Panc1 (cell line): ENCODE measurements at regions not wholly inside any gene's neighbourhood (a gene's known extent, or its start where the extent isn't known, plus 50 kb on each side); places are given as distances from the start of the nearest gene placed in this dataset.
"Not testable (repeated sequence)": the region's sequence is repeated elsewhere in the genome, so short reads cannot be mapped to it uniquely, and the experiment has no call there.

Experiments
- POLR2AphosphoS5 ChIP-seq: IDR thresholded peaks from 2 replicates; pipeline ENCODE4 v1.6.1; 2012; ENCODE audit warnings: mild to moderate bottlenecking, low read depth, low read length, moderate library complexity
- SIN3A ChIP-seq: IDR thresholded peaks from 2 replicates; pipeline ENCODE4 v1.6.1; 2012; ENCODE audit warnings: low read depth, mild to moderate bottlenecking, low read length, moderate library complexity, borderline replicate concordance; ENCODE audit not compliant: insufficient read depth
- TCF7L2 ChIP-seq: IDR thresholded peaks from 2 replicates; pipeline ENCODE4 v1.6.1; 2011; ENCODE audit warnings: mild to moderate bottlenecking, low read depth, low read length, inconsistent platforms
- TF ChIP-seq, protein P1 (sequence below): fragments of 450-650 bp; IDR thresholded peaks from 2 replicates; pipeline ENCODE4 v1.5.1; 2017; ENCODE audit warnings: mild to moderate bottlenecking
- TF ChIP-seq, protein P2 (sequence below), 2 experiments: IDR thresholded peaks; 2 replicates each; pipeline ENCODE4 v1.6.1; 2011 to 2012; ENCODE audit warnings: low read depth in 2 of 2, control low read depth in 1 of 2, low read length in 1 of 2, mild to moderate bottlenecking in 1 of 2, moderate library complexity in 1 of 2; ENCODE audit not compliant: insufficient read depth in 1 of 2

DNA sequence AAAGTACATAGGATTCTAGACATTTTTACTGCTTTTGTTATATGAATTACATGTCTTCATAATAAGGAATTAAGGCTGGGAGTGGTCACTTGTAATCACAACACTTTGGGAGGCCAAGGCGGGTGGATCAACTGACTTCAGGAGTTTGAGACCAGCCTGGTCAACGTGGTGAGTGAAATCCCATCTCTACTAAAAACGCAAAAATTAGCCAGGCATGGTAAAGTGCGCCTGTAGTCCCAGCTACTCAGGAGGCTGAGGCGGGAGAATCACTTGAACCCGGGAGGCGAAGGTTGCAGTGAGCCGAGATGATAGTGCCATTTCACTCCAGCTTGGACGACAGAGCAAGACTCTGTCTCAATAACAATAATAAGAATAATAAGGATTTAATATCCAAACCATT lies 663.8 kb upstream of the TPTE start:
- TF ChIP-seq, protein P1, sequence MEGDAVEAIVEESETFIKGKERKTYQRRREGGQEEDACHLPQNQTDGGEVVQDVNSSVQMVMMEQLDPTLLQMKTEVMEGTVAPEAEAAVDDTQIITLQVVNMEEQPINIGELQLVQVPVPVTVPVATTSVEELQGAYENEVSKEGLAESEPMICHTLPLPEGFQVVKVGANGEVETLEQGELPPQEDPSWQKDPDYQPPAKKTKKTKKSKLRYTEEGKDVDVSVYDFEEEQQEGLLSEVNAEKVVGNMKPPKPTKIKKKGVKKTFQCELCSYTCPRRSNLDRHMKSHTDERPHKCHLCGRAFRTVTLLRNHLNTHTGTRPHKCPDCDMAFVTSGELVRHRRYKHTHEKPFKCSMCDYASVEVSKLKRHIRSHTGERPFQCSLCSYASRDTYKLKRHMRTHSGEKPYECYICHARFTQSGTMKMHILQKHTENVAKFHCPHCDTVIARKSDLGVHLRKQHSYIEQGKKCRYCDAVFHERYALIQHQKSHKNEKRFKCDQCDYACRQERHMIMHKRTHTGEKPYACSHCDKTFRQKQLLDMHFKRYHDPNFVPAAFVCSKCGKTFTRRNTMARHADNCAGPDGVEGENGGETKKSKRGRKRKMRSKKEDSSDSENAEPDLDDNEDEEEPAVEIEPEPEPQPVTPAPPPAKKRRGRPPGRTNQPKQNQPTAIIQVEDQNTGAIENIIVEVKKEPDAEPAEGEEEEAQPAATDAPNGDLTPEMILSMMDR = not testable (repeated sequence)
- TF ChIP-seq, protein P2, sequence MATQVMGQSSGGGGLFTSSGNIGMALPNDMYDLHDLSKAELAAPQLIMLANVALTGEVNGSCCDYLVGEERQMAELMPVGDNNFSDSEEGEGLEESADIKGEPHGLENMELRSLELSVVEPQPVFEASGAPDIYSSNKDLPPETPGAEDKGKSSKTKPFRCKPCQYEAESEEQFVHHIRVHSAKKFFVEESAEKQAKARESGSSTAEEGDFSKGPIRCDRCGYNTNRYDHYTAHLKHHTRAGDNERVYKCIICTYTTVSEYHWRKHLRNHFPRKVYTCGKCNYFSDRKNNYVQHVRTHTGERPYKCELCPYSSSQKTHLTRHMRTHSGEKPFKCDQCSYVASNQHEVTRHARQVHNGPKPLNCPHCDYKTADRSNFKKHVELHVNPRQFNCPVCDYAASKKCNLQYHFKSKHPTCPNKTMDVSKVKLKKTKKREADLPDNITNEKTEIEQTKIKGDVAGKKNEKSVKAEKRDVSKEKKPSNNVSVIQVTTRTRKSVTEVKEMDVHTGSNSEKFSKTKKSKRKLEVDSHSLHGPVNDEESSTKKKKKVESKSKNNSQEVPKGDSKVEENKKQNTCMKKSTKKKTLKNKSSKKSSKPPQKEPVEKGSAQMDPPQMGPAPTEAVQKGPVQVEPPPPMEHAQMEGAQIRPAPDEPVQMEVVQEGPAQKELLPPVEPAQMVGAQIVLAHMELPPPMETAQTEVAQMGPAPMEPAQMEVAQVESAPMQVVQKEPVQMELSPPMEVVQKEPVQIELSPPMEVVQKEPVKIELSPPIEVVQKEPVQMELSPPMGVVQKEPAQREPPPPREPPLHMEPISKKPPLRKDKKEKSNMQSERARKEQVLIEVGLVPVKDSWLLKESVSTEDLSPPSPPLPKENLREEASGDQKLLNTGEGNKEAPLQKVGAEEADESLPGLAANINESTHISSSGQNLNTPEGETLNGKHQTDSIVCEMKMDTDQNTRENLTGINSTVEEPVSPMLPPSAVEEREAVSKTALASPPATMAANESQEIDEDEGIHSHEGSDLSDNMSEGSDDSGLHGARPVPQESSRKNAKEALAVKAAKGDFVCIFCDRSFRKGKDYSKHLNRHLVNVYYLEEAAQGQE (IDR thresholded peaks at IDR 0.05; ENCODE audit: insufficient read depth in 1 of 2, low read depth in 2 of 2, low read length in 1 of 2) = not testable (repeated sequence)
- not testable (repeated sequence) for TF ChIP-seq TCF7L2, SIN3A, POLR2AphosphoS5
